CD4-positive, alpha-beta T cell (primary cell): ENCODE measurements at regions not wholly inside any gene's neighbourhood (a gene's known extent, or its start where the extent isn't known, plus 50 kb on each side); places are given as distances from the start of the nearest gene placed in this dataset.

ENCODE experiments used
- ATAC-seq: fragments of 200-7000 bp; cut with Tn5 transposase; one replicate; pipeline ENCODE4 v1.10.0; 2022; ENCODE audit warnings: mild to moderate bottlenecking; ENCODE audit not compliant: poor library complexity
- CTCF ChIA-PET: fragments of 350-600 bp; sonication (Branson Sonifier 250); formaldehyde crosslinking; loops from one replicate; lab custom pipeline; 2021; ENCODE audit warnings: antibody characterized with exemption, inconsistent platforms; lab: Charles Lee
- POLR2A ChIA-PET: fragments of 350-600 bp; sonication (Branson Sonifier 250); formaldehyde crosslinking; loops from one replicate; lab custom pipeline; 2021; ENCODE audit warnings: antibody characterized with exemption, inconsistent platforms; lab: Charles Lee
- DNase-seq, 14 experiments: peaks; one replicate each; pipeline ENCODE4 v3.0.0-alpha.2; 2013 to 2020; ENCODE audit warnings: mixed read lengths in 2 of 14
- H3K27ac ChIP-seq, 2 donors: one replicate each; pipeline versions ENCODE4 v1.5.1 to v1.7.0; 2013; ENCODE audit warnings: low read length in 2 of 2, low read depth in 1 of 2, mild to moderate bottlenecking in 1 of 2
- H3K27me3 ChIP-seq, 2 experiments: 1 replicate in 1 of 2; 2 replicates in 1 of 2; pipeline versions ENCODE4 v1.6.1 to v1.7.0; 2013; ENCODE audit warnings: low read length in 2 of 2, control low read depth in 1 of 2, mild to moderate bottlenecking in 1 of 2, moderate library complexity in 1 of 2; ENCODE audit not compliant: insufficient read depth in 2 of 2, control insufficient read depth in 1 of 2
- H3K36me3 ChIP-seq: one replicate; pipeline ENCODE4 v1.6.1; 2013; ENCODE audit warnings: low read length, control low read depth; ENCODE audit not compliant: insufficient read depth
- H3K4me1 ChIP-seq: one replicate; pipeline ENCODE4 v1.6.1; 2013; ENCODE audit warnings: low read length, control low read depth; ENCODE audit not compliant: insufficient read depth
- H3K4me3 ChIP-seq: one replicate; pipeline ENCODE4 v1.5.1; 2013; ENCODE audit warnings: mild to moderate bottlenecking, low read length, moderate library complexity
- H3K9me3 ChIP-seq, 2 experiments: 1 replicate in 1 of 2; 2 replicates in 1 of 2; pipeline versions ENCODE4 v1.6.1 to v1.7.0; 2013; ENCODE audit warnings: low read length in 2 of 2, mild to moderate bottlenecking in 2 of 2, control low read depth in 1 of 2, moderate library complexity in 1 of 2; ENCODE audit not compliant: control insufficient read depth in 1 of 2, insufficient read depth in 1 of 2
- H3K27ac Mint-ChIP-seq: one replicate; pipeline ENCODE4 v1.8.0; 2020; ENCODE audit warnings: mixed read lengths
- H3K27me3 Mint-ChIP-seq: one replicate; pipeline ENCODE4 v1.8.0; 2021; ENCODE audit warnings: mixed read lengths
- H3K36me3 Mint-ChIP-seq: one replicate; pipeline ENCODE4 v1.8.0; 2021; ENCODE audit warnings: low read depth, mixed read lengths
- H3K4me1 Mint-ChIP-seq: one replicate; pipeline ENCODE4 v1.8.0; 2021; ENCODE audit warnings: low read depth, mixed read lengths
- H3K4me3 Mint-ChIP-seq: one replicate; pipeline ENCODE4 v1.8.0; 2020; ENCODE audit warnings: mild to moderate bottlenecking, mixed read lengths
- H3K9me3 Mint-ChIP-seq: one replicate; pipeline ENCODE4 v1.8.0; 2020; ENCODE audit warnings: mixed read lengths
- intact Hi-C, 2 experiments: fragments of 100-400 bp; cut with DNase I in 1 of 2; cut with micrococcal nuclease in 1 of 2; formaldehyde crosslinking; loops; one replicate each; pipeline versions ENCODE4 v1.15.1 to v1.9.0; 2023 to 2025; cut with DNase I, micrococcal nuclease
- TF ChIP-seq, protein P1 (sequence below): fragments of 200-600 bp; IDR thresholded peaks from one replicate; pipeline ENCODE4 v1.8.0; 2022; ENCODE audit warnings: antibody characterized with exemption, mild to moderate bottlenecking

DNA sequence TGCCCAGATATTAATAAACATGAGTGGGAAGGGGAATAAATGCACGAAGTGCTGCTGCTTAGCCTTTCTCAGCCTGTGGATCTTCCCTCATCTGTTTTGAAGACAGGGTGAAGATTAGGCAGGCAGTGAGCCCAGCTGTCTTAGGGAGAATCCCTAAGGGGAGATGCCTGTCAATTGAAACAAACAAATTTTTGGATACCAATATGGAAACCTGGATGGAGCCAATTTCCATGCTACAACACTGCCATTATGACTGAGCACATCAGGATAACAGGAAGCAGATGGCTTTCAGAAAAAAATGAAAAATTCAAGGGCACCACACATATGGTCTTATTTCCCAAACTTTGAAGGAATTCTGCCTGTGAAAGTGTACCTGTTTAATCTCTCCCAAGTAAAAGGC is 80.3 kb downstream of the HMHB1 start:
- Histone ChIP-seq H3K36me3 (no peaks in the 10 kb centered on the region), H3K27ac (no peak overlapping the region), H3K27me3 (no peaks in the 10 kb centered on the region), H3K4me1 (no peaks in the 10 kb centered on the region), H3K4me3 (no peak overlapping the region), H3K9me3 (no peaks in the 10 kb centered on the region)
- peaks cover 8% of the 10 kb centered on the region for H3K4me1 Mint-ChIP-seq
- POLR2A ChIA-PET: no interaction called here
- no peaks in the 10 kb centered on the region for H3K9me3 Mint-ChIP-seq
- no peak for ATAC-seq
- H3K4me3 Mint-ChIP-seq: no peak overlapping the region
- TF ChIP-seq, protein P1, sequence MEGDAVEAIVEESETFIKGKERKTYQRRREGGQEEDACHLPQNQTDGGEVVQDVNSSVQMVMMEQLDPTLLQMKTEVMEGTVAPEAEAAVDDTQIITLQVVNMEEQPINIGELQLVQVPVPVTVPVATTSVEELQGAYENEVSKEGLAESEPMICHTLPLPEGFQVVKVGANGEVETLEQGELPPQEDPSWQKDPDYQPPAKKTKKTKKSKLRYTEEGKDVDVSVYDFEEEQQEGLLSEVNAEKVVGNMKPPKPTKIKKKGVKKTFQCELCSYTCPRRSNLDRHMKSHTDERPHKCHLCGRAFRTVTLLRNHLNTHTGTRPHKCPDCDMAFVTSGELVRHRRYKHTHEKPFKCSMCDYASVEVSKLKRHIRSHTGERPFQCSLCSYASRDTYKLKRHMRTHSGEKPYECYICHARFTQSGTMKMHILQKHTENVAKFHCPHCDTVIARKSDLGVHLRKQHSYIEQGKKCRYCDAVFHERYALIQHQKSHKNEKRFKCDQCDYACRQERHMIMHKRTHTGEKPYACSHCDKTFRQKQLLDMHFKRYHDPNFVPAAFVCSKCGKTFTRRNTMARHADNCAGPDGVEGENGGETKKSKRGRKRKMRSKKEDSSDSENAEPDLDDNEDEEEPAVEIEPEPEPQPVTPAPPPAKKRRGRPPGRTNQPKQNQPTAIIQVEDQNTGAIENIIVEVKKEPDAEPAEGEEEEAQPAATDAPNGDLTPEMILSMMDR: no peak
- CTCF ChIA-PET: no interaction called here
- no peak overlapping the region for H3K27ac Mint-ChIP-seq
- no peak for DNase-seq
- no peaks in the 10 kb centered on the region for H3K27me3 Mint-ChIP-seq
- no peaks in the 10 kb centered on the region for H3K36me3 Mint-ChIP-seq
- intact Hi-C loops: no loop called here

DNA sequence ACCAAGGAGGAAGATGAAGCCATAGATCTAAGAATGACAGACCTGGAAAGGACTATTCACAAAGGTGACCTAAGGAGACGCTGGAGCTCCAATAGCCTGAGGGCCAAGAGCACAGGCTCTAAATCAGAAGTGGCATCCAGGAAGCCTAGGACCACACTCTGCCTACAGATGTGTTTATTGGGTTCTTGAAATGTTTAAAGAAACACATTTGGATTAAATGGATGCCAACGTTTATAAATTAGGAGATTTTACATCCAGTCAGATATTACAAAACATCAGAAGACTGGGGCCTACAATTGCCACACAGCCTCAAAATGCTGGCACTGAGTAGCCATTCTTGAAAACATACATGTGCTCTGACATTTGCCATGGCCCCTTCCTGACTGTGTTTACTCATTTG is 80.9 kb downstream of the HMHB1 start:
- H3K4me1 ChIP-seq: peaks cover 4% of the 10 kb centered on the region
- DNase-seq (no peak), ATAC-seq (no peak)
- no peak overlapping the region for H3K4me3 ChIP-seq
- Mint-ChIP-seq H3K27ac (no peak overlapping the region), H3K9me3 (no peaks in the 10 kb centered on the region), H3K36me3 (no peaks in the 10 kb centered on the region), H3K4me1 (peaks cover 14% of the 10 kb centered on the region), H3K27me3 (no peaks in the 10 kb centered on the region), H3K4me3 (no peak overlapping the region)
- POLR2A ChIA-PET: no interaction called here
- no peak overlapping the region for H3K27ac ChIP-seq
- no peaks in the 10 kb centered on the region for H3K27me3 ChIP-seq
- no peaks in the 10 kb centered on the region for H3K9me3 ChIP-seq
- intact Hi-C loops: no loop called here
- TF ChIP-seq, protein P1: no peak
- CTCF ChIA-PET: no interaction called here
- H3K36me3 ChIP-seq: no peaks in the 10 kb centered on the region

DNA sequence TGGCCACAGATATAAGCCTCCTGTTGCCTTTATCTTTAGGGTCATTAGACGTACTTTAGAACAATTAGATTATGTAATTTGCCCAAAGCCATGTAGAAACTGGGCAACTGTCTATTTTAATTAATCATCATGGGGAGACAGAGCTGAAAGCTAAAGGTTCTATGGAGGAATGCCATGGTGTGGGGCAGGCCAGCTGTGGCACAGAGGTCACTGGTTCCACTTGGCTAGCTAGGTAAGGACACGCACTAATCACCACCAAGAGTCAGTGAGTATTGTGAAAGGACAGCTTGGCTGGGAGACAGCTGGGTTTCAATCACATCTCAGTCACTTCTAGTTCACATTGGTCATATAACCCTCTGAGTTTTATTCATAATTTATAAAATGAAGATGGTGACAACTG is 81.7 kb downstream of the HMHB1 start:
- no peaks in the 10 kb centered on the region for H3K27me3 Mint-ChIP-seq
- H3K27me3 ChIP-seq: no peaks in the 10 kb centered on the region
- ChIA-PET POLR2A (no interaction called here), CTCF (no interaction called here)
- TF ChIP-seq, protein P1: no peak
- peaks cover 20% of the 10 kb centered on the region for H3K4me1 Mint-ChIP-seq
- H3K4me1 ChIP-seq: peaks cover 6% of the 10 kb centered on the region
- no peaks in the 10 kb centered on the region for H3K9me3 Mint-ChIP-seq
- no peak for ATAC-seq
- H3K4me3 Mint-ChIP-seq: no peak overlapping the region
- no peaks in the 10 kb centered on the region for H3K36me3 ChIP-seq
- no peak overlapping the region for H3K27ac ChIP-seq
- H3K4me3 ChIP-seq: no peak overlapping the region
- no peaks in the 10 kb centered on the region for H3K36me3 Mint-ChIP-seq
- intact Hi-C loops: no loop called here
- no peak overlapping the region for H3K27ac Mint-ChIP-seq
- no peak for DNase-seq
- no peaks in the 10 kb centered on the region for H3K9me3 ChIP-seq
